Left kidney (tissue), 1 donor: ENCODE measurements at regions not wholly inside any gene's neighbourhood (a gene's known extent, or its start where the extent isn't known, plus 50 kb on each side); places are given as distances from the start of the nearest gene placed in this dataset.
"Not testable (repeated sequence)": the region's sequence is repeated elsewhere in the genome, so short reads cannot be mapped to it uniquely, and the experiment has no call there.

Experiments
- DNase-seq: peaks from one replicate; pipeline ENCODE4 v3.0.0-alpha.2; 2013

- DNase-seq: no peak
Observed at GRCh38 chr7:68712956-68713495, 885.2 kb upstream of the AUTS2 start.

- not testable (repeated sequence) for DNase-seq
Observed at GRCh38 chr7:68714135-68714534, 884.1 kb upstream of the AUTS2 start.

- no peak for DNase-seq
Observed at GRCh38 chr7:68715907-68716306, 882.4 kb upstream of the AUTS2 start.

GRCh38 chr7:68717176-68717575, 881.1 kb upstream of the AUTS2 start:
- DNase-seq: no peak

- no peak for DNase-seq
Observed at GRCh38 chr7:68718097-68718551, 880.2 kb upstream of the AUTS2 start.

GRCh38 chr7:68720697-68721096, 877.6 kb upstream of the AUTS2 start:
- no peak for DNase-seq

GRCh38 chr7:68722044-68722443, 876.2 kb upstream of the AUTS2 start:
- DNase-seq: no peak

DNA sequence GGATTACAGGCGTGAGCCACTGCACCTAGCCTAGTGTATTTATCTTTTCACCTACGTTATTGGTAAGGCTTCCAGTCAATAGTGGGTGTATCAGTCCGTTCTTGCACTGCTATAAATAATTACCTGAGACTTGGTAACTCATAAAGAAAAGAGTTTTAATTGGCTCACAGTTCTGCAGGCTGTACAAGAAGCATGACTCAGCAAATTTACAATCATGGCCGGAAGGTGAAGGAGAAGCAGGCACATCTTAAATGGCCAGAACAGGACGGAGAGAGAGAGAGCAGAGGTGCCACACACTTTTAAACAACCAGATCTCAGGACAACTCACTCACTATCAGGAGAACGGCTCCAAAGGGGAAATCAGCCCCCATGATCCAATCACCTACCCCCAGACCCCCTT, 873.3 kb upstream of the AUTS2 start:
- no peak for DNase-seq

DNA sequence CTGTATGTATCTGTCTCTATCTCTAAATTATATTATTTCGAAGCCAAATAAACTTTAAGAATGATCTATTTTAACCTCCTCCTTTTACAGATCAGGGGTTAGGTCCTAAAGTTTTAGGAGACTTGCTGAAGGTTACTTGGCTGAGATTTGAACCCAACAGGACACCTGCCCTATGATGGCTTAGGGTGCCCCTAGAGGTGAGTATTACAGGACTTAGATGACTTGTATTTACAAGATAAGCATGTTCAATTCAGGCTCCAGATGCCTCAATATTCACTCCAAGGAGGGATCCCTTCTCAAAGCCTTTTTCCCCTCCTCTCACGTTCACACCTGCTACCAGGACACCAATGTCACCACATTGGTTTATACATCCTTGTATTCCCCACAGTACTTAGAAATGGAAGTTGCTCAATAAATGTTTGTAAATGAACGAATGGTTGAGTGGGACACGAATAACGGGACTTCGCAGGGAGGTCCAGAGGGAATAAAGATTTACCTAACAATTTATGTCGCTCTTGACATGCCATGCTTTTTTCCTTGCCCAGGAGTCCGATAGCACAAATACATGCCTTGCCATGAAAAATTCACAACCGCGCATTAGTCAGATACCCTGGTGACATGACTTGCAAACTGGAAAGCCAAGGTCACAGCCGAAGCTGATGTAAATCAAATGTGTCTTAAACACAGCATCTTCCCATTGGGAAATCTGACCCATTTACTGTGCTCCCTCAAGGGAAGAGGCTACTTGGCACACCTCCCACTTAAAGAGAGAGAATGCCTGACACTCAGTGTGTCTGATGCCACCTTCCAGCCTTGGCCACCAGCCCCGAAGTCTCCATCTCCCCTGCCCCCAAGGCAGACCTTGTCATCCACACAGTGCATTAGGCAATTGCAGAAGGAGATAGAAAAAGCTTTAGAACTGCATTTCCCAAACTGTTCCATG, 872.2 kb upstream of the AUTS2 start:
- DNase-seq: no peak

GRCh38 chr7:68728720-68729119, 869.6 kb upstream of the AUTS2 start:
- DNase-seq: not testable (repeated sequence)

- no peak for DNase-seq
Observed at GRCh38 chr7:68729371-68729770, 868.9 kb upstream of the AUTS2 start.

- no peak for DNase-seq
Observed at GRCh38 chr7:68730194-68730593, 868.1 kb upstream of the AUTS2 start.

DNA sequence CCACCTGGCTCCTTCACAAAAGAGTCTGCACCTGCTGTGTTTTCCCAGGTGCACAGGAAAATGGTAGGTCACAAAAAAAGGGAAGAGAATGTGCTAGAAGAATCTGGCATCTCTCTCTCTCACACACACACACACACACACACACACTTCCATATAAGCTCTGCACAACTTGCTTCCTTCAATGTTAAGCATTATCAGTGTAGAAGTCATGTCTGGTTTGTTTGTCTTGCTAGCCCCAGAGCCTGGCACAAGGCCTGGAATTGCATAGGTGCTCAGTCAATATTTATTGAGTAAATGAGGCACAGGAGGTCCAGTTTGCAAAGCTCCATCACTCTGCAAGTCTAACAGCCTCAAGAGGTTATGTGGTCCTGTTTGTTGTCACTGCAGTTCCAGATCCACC, 867.3 kb upstream of the AUTS2 start:
- DNase-seq: no peak

GRCh38 chr7:68733219-68734153, 864.8 kb upstream of the AUTS2 start:
- peak; percentile 8 for DNase-seq

- DNase-seq: no peak
Observed at GRCh38 chr7:68734431-68734830, 863.8 kb upstream of the AUTS2 start.

DNA sequence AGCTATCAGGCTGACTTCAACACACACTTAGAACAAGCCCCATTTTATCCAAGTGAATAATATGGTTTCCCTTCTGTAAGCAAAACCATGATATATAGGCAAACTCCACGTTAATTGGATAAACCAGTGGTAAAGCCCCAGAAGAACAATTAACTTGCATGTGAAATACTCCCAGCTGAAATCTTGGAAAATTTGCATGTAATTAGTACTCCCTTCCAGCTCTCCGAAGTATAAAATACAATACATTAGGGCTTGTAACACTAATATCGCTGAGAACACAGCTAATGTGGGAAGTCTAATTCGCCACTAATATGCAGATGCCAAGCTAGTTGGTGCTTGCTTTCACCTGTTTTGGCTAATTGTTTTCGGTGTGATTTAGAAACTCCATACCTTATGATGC, 859.0 kb upstream of the AUTS2 start:
- DNase-seq: no peak

- DNase-seq: no peak
Observed at GRCh38 chr7:68744036-68744435, 854.2 kb upstream of the AUTS2 start.

DNA sequence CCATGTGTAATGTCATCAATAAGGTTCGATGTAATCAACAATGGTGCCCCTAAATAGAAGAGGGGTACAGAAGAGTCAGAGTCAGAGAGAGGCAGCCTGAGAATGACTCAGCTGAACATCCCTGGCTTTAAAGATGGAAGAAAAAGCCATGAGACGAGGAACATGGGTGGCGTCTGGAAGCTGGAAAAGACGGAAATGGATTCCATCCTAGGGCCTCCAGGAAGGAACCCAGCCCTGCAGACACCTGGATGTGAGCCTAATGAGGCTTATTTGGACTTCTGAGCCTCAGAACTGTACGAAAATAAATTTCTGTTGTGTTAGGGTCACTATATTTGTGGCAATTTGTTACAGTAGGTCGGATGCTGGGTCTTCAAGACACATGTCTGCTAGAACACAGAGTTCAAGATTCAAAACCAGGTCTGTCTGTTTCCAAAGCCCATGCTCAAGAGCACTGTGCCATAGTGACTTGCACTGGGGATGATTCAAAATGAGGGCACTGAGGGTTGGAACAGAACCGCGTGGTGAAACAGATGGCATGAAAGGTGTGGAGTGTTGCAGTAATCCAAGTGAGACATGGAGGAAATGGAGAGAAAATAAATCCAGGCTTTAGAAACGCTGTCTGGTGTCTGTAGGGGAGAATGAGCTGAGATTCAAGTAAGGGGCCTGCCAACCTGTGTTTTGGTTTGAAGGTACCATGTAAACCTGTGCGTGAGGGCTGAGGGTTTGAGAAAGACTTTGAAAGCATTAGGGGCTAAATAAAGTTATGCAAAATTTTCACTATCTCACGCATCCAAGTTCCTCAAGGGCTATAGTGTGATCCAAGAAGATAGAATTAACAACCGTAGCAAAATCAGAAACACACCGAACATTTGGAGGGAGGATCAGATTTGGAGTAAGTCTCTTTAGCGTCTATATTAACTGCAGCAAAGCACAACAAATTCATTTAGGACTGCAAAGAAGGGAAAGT, 849.1 kb upstream of the AUTS2 start:
- no peak for DNase-seq

DNA sequence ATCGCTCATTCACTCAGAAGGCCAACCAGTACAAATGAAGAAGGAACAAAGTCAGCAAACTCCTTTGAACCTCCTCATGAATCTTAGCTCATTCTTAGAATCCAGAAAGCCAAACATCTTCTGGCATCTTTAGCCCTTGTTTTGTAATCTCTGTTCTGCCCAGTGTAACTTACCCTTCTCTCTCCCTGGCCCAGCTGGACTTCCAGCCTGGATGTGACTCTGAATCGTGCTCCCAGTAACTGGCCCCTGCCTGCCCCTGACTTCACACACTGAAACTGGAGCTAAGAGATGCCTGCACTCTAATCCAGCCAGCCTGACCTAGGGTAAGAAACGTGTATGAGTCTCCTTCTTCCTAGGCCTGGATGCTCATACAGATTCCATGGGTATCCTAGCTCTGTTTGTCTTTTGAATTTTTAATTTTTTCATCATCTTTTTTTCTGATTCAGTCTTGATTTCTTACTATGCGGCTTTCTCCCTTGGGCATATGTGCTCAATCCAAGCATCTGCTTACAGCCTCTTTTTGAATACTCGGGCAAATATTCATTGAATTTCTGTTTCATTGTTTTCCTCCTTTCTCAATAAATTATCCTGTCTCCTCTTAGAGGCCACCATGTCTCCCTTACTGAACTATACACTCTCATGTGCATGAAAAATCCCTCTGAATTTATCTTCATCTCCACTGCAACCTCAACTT, 845.6 kb upstream of the AUTS2 start:
- DNase-seq: no peak

DNA sequence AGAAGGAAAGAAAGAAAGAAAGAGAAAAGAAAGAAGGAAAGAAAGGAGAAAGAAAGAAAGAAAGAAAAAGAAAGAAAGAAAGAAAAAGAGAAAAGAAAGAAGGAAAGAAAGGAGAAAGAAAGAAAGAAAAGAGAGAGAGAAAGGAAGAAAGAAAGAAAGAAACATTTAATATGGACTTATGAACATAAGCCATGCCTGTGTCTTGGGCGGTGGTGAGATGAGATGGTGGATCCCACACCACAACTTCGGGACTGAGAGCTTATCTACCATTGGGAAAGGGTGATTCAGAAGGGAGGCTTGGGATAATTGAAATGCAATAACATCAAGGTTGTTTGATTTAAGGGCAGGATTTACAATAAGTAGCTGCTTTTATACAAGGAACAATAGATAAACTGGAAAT, 843.9 kb upstream of the AUTS2 start:
- no peak for DNase-seq
